GM23338 (cell line): ENCODE measurements at regions not wholly inside any gene's neighbourhood (a gene's known extent, or its start where the extent isn't known, plus 50 kb on each side); places are given as distances from the start of the nearest gene placed in this dataset.
A peak's percentile ranks its signal among the peaks of the same experiment; 100 is the strongest.

ENCODE experiments used
- ATAC-seq: fragments of 200-7000 bp; cut with Tn5 transposase; 3 replicates; pipeline ENCODE4 v1.9.1; 2020
- DNase-seq: peaks from one replicate; pipeline ENCODE4 v3.0.0-alpha.2; 2015; ENCODE audit warnings: low spot score
- H2AFZ ChIP-seq: fragments of 200-600 bp; sonication (generic); 2 replicates; pipeline ENCODE4 v1.8.0; 2016; ENCODE audit warnings: antibody characterized with exemption, mild to moderate bottlenecking, moderate library complexity
- H3F3A ChIP-seq: fragments of 200-600 bp; sonication (generic); replicated peaks from 2 replicates; pipeline ENCODE4 v1.8.0; 2017; ENCODE audit warnings: antibody characterized with exemption, mixed run types, low read depth
- H3K27ac ChIP-seq: fragments of 200-600 bp; sonication (generic); 2 replicates; pipeline ENCODE4 v1.6.1; 2016; ENCODE audit warnings: low read depth
- H3K27me3 ChIP-seq: fragments of 200-600 bp; sonication (generic); 2 replicates; pipeline ENCODE4 v1.8.0; 2016; ENCODE audit warnings: mild to moderate bottlenecking, mixed run types, moderate library complexity; ENCODE audit not compliant: insufficient read depth
- H3K36me3 ChIP-seq: fragments of 200-600 bp; sonication (generic); 2 replicates; pipeline ENCODE4 v1.8.0; 2016; ENCODE audit warnings: mild to moderate bottlenecking; ENCODE audit not compliant: insufficient read depth
- H3K4me1 ChIP-seq: fragments of 200-600 bp; sonication (generic); 2 replicates; pipeline ENCODE4 v1.8.0; 2016; ENCODE audit warnings: mild to moderate bottlenecking, moderate library complexity; ENCODE audit not compliant: insufficient read depth
- H3K4me2 ChIP-seq: fragments of 200-600 bp; sonication (generic); 2 replicates; pipeline ENCODE4 v1.7.1; 2017; ENCODE audit warnings: mixed run types
- H3K4me3 ChIP-seq: fragments of 200-600 bp; sonication (generic); 2 replicates; pipeline ENCODE4 v1.6.1; 2016; ENCODE audit warnings: mixed run types
- H3K79me2 ChIP-seq: fragments of 200-600 bp; sonication (generic); replicated peaks from 2 replicates; pipeline ENCODE4 v1.8.0; 2017; ENCODE audit warnings: mild to moderate bottlenecking; ENCODE audit not compliant: insufficient read depth
- H3K9me2 ChIP-seq: fragments of 200-600 bp; sonication (generic); 2 replicates; pipeline ENCODE4 v1.8.0; 2017; ENCODE audit not compliant: insufficient read depth
- H4K20me1 ChIP-seq: fragments of 200-600 bp; sonication (generic); replicated peaks from 2 replicates; pipeline ENCODE4 v1.8.0; 2017; ENCODE audit warnings: mild to moderate bottlenecking; ENCODE audit not compliant: insufficient read depth
- H3K27ac Mint-ChIP-seq: 2 replicates; pipeline ENCODE4 v1.8.0; 2020; ENCODE audit warnings: inconsistent platforms, mild to moderate bottlenecking, moderate library complexity, mixed read lengths
- H3K27me3 Mint-ChIP-seq: 3 replicates; pipeline ENCODE4 v1.8.0; 2022; ENCODE audit warnings: low read depth, mild to moderate bottlenecking, moderate library complexity, mixed read lengths, inconsistent platforms; ENCODE audit not compliant: insufficient read depth, poor library complexity
- H3K36me3 Mint-ChIP-seq: 3 replicates; pipeline ENCODE4 v1.8.0; 2021; ENCODE audit warnings: low read depth, mild to moderate bottlenecking, inconsistent platforms, moderate library complexity, mixed read lengths
- H3K4me1 Mint-ChIP-seq: 3 replicates; pipeline ENCODE4 v1.8.0; 2020; ENCODE audit warnings: mild to moderate bottlenecking, inconsistent platforms, mixed read lengths
- H3K4me3 Mint-ChIP-seq: 3 replicates; pipeline ENCODE4 v1.8.0; 2021; ENCODE audit warnings: moderate library complexity, mild to moderate bottlenecking, inconsistent platforms, mixed read lengths
- H3K9me3 Mint-ChIP-seq: 3 replicates; pipeline ENCODE4 v1.8.0; 2020; ENCODE audit warnings: moderate library complexity, mild to moderate bottlenecking, inconsistent platforms, mixed read lengths
- CREB1 ChIP-seq: fragments of 250-450 bp; sonication (Bioruptor Pico); IDR thresholded peaks from 2 replicates; pipeline ENCODE4 v1.5.0; 2020; ENCODE audit warnings: low read depth, mild to moderate bottlenecking, moderate library complexity
- EZH2phosphoT487 ChIP-seq: fragments of 200-600 bp; sonication (generic); IDR thresholded peaks from one replicate; pipeline ENCODE4 v1.8.1; 2018; ENCODE audit warnings: antibody characterized with exemption; ENCODE audit not compliant: unreplicated experiment
- JUNB ChIP-seq: IDR thresholded peaks from one replicate; pipeline ENCODE4 v1.6.1; 2016; ENCODE audit warnings: antibody characterized with exemption; ENCODE audit not compliant: unreplicated experiment
- NANOG ChIP-seq: IDR thresholded peaks from 2 replicates; pipeline ENCODE4 v1.6.1; 2016; ENCODE audit warnings: antibody characterized with exemption, borderline replicate concordance
- POLR2AphosphoS5 ChIP-seq: IDR thresholded peaks from 2 replicates; pipeline ENCODE4 v1.6.1; 2016; ENCODE audit warnings: antibody characterized with exemption, low read depth
- ZNF114 ChIP-seq: fragments of 250-450 bp; sonication (Bioruptor Pico); IDR thresholded peaks from 2 replicates; pipeline ENCODE4 v1.5.0; 2020; ENCODE audit warnings: mild to moderate bottlenecking, moderate library complexity
- TF ChIP-seq, protein P1 (sequence below): IDR thresholded peaks from one replicate; pipeline ENCODE4 v1.6.1; 2018; ENCODE audit warnings: antibody characterized with exemption; ENCODE audit not compliant: unreplicated experiment
- TF ChIP-seq, protein P2 (sequence below): IDR thresholded peaks from 2 replicates; pipeline ENCODE4 v1.6.1; 2016; ENCODE audit warnings: antibody characterized with exemption
- TF ChIP-seq, protein P3 (sequence below): fragments of 250-450 bp; sonication (Bioruptor Pico); IDR thresholded peaks from 2 replicates; pipeline ENCODE4 v1.5.0; 2020; ENCODE audit warnings: mild to moderate bottlenecking, moderate library complexity
- TF ChIP-seq, protein P4 (sequence below), 2 experiments: fragments of 200-600 bp in 1 of 2; sonication (generic) in 1 of 2; conservative IDR thresholded peaks; 2 replicates each; pipeline versions ENCODE4 v1.5.1 to v1.6.1; 2016 to 2017; ENCODE audit warnings: antibody characterized with exemption in 2 of 2, low read depth in 2 of 2, mild to moderate bottlenecking in 2 of 2, moderate library complexity in 1 of 2

DNA sequence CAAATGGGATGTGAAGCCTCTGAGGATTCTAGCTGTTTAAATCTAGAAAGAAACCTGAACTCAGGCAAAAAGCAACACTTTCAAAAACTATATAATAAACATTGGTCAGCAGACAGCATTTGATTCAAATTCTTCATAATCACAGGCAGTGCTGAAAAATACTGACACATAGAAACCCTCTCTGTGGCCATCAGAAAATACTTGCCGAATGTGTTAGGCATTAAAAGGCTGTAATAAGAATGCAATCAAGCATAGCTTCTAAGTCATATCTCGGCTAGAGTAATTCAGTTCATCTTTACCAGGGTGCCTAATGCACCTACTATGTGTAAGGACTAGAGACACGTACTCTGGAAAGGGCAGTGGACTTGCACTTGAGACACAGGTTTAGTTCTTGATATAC, 405.3 kb upstream of the SGCD start (continued):
- TF ChIP-seq JUNB, result no peak

DNA sequence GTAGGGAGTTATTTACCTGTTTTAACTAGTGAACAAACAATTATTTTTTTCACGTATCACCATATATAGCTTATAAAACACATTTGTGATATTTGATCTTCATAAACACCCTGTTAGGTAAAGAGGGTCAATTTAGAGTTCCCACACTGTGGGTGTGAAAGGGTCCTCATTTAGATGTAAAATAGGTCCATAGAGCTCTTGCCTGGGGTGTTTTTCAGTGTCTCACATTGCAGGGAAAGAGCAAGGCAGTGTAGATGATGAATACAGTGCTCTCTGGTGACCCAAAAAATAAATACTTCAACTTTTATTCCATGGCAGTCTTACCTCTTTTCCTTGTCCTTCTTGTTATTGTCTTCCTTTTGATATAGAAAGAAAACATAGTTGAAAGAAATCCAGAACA, 403.2 kb upstream of the SGCD start:
- peak; percentile 66 for ATAC-seq
- Mint-ChIP-seq H3K4me1 (peaks cover 16% of the 10 kb centered on the region), H3K27ac (no peak overlapping the region), H3K9me3 (no peaks in the 10 kb centered on the region), H3K4me3 (no peak overlapping the region), H3K36me3 (no peaks in the 10 kb centered on the region), H3K27me3 (peaks cover 4% of the 10 kb centered on the region)
- Histone ChIP-seq H3K27me3 (no peaks in the 10 kb centered on the region), H3K79me2 (no peaks in the 10 kb centered on the region), H3K9me2 (no peaks in the 10 kb centered on the region; the same call in 1 of the 2 replicates), H3K4me3 (no peak overlapping the region), H3K4me1 (peaks cover 12% of the 10 kb centered on the region), H3K27ac (no peak overlapping the region), H3K36me3 (no peaks in the 10 kb centered on the region), H3K4me2 (peak overlapping the region; percentile 46; the same call in 1 of the 2 replicates), H4K20me1 (no peaks in the 10 kb centered on the region), H2AFZ (no peak overlapping the region), H3F3A (no peaks in the 10 kb centered on the region)
- peak; percentile 11 for DNase-seq
- TF ChIP-seq NANOG (no peak), EZH2phosphoT487 (no peak), CREB1 (CRISPR knock-in tag) (no peak), ZNF114 (CRISPR knock-in tag) (no peak), POLR2AphosphoS5 (no peak), JUNB (no peak)
- TF ChIP-seq, protein P1, sequence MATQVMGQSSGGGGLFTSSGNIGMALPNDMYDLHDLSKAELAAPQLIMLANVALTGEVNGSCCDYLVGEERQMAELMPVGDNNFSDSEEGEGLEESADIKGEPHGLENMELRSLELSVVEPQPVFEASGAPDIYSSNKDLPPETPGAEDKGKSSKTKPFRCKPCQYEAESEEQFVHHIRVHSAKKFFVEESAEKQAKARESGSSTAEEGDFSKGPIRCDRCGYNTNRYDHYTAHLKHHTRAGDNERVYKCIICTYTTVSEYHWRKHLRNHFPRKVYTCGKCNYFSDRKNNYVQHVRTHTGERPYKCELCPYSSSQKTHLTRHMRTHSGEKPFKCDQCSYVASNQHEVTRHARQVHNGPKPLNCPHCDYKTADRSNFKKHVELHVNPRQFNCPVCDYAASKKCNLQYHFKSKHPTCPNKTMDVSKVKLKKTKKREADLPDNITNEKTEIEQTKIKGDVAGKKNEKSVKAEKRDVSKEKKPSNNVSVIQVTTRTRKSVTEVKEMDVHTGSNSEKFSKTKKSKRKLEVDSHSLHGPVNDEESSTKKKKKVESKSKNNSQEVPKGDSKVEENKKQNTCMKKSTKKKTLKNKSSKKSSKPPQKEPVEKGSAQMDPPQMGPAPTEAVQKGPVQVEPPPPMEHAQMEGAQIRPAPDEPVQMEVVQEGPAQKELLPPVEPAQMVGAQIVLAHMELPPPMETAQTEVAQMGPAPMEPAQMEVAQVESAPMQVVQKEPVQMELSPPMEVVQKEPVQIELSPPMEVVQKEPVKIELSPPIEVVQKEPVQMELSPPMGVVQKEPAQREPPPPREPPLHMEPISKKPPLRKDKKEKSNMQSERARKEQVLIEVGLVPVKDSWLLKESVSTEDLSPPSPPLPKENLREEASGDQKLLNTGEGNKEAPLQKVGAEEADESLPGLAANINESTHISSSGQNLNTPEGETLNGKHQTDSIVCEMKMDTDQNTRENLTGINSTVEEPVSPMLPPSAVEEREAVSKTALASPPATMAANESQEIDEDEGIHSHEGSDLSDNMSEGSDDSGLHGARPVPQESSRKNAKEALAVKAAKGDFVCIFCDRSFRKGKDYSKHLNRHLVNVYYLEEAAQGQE, result no peak
- TF ChIP-seq, protein P2, sequence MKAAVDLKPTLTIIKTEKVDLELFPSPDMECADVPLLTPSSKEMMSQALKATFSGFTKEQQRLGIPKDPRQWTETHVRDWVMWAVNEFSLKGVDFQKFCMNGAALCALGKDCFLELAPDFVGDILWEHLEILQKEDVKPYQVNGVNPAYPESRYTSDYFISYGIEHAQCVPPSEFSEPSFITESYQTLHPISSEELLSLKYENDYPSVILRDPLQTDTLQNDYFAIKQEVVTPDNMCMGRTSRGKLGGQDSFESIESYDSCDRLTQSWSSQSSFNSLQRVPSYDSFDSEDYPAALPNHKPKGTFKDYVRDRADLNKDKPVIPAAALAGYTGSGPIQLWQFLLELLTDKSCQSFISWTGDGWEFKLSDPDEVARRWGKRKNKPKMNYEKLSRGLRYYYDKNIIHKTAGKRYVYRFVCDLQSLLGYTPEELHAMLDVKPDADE, result no peak
- TF ChIP-seq, protein P3, sequence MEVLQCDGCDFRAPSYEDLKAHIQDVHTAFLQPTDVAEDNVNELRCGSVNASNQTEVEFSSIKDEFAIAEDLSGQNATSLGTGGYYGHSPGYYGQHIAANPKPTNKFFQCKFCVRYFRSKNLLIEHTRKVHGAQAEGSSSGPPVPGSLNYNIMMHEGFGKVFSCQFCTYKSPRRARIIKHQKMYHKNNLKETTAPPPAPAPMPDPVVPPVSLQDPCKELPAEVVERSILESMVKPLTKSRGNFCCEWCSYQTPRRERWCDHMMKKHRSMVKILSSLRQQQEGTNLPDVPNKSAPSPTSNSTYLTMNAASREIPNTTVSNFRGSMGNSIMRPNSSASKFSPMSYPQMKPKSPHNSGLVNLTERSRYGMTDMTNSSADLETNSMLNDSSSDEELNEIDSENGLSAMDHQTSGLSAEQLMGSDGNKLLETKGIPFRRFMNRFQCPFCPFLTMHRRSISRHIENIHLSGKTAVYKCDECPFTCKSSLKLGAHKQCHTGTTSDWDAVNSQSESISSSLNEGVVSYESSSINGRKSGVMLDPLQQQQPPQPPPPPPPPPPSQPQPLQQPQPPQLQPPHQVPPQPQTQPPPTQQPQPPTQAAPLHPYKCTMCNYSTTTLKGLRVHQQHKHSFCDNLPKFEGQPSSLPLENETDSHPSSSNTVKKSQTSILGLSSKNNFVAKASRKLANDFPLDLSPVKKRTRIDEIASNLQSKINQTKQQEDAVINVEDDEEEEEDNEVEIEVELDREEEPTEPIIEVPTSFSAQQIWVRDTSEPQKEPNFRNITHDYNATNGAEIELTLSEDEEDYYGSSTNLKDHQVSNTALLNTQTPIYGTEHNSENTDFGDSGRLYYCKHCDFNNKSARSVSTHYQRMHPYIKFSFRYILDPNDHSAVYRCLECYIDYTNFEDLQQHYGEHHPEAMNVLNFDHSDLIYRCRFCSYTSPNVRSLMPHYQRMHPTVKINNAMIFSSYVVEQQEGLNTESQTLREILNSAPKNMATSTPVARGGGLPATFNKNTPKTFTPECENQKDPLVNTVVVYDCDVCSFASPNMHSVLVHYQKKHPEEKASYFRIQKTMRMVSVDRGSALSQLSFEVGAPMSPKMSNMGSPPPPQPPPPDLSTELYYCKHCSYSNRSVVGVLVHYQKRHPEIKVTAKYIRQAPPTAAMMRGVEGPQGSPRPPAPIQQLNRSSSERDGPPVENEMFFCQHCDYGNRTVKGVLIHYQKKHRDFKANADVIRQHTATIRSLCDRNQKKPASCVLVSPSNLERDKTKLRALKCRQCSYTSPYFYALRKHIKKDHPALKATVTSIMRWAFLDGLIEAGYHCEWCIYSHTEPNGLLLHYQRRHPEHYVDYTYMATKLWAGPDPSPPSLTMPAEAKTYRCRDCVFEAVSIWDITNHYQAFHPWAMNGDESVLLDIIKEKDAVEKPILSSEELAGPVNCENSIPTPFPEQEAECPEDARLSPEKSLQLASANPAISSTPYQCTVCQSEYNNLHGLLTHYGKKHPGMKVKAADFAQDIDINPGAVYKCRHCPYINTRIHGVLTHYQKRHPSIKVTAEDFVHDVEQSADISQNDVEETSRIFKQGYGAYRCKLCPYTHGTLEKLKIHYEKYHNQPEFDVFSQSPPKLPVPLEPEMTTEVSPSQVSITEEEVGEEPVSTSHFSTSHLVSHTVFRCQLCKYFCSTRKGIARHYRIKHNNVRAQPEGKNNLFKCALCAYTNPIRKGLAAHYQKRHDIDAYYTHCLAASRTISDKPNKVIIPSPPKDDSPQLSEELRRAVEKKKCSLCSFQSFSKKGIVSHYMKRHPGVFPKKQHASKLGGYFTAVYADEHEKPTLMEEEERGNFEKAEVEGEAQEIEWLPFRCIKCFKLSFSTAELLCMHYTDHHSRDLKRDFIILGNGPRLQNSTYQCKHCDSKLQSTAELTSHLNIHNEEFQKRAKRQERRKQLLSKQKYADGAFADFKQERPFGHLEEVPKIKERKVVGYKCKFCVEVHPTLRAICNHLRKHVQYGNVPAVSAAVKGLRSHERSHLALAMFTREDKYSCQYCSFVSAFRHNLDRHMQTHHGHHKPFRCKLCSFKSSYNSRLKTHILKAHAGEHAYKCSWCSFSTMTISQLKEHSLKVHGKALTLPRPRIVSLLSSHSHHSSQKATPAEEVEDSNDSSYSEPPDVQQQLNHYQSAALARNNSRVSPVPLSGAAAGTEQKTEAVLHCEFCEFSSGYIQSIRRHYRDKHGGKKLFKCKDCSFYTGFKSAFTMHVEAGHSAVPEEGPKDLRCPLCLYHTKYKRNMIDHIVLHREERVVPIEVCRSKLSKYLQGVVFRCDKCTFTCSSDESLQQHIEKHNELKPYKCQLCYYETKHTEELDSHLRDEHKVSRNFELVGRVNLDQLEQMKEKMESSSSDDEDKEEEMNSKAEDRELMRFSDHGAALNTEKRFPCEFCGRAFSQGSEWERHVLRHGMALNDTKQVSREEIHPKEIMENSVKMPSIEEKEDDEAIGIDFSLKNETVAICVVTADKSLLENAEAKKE, result no peak
- TF ChIP-seq, protein P4, sequence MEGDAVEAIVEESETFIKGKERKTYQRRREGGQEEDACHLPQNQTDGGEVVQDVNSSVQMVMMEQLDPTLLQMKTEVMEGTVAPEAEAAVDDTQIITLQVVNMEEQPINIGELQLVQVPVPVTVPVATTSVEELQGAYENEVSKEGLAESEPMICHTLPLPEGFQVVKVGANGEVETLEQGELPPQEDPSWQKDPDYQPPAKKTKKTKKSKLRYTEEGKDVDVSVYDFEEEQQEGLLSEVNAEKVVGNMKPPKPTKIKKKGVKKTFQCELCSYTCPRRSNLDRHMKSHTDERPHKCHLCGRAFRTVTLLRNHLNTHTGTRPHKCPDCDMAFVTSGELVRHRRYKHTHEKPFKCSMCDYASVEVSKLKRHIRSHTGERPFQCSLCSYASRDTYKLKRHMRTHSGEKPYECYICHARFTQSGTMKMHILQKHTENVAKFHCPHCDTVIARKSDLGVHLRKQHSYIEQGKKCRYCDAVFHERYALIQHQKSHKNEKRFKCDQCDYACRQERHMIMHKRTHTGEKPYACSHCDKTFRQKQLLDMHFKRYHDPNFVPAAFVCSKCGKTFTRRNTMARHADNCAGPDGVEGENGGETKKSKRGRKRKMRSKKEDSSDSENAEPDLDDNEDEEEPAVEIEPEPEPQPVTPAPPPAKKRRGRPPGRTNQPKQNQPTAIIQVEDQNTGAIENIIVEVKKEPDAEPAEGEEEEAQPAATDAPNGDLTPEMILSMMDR (conservative IDR thresholded peaks at IDR 0.05; ENCODE audit: low read depth in 2 of 2), result no peak
